Endothelial cell of umbilical vein (primary cell): ENCODE measurements at regions not wholly inside any gene's neighbourhood (a gene's known extent, or its start where the extent isn't known, plus 50 kb on each side); places are given as distances from the start of the nearest gene placed in this dataset.

Experiments used
- JUN ChIP-seq: IDR thresholded peaks from 2 replicates; pipeline ENCODE4 v1.6.1; 2011; ENCODE audit warnings: borderline replicate concordance, low read depth; ENCODE audit not compliant: insufficient read length, insufficient read depth
- POLR2A ChIP-seq: IDR thresholded peaks from 2 replicates; pipeline ENCODE4 v1.6.1; 2012; ENCODE audit warnings: low read depth, mild to moderate bottlenecking, control low read depth, low read length

DNA sequence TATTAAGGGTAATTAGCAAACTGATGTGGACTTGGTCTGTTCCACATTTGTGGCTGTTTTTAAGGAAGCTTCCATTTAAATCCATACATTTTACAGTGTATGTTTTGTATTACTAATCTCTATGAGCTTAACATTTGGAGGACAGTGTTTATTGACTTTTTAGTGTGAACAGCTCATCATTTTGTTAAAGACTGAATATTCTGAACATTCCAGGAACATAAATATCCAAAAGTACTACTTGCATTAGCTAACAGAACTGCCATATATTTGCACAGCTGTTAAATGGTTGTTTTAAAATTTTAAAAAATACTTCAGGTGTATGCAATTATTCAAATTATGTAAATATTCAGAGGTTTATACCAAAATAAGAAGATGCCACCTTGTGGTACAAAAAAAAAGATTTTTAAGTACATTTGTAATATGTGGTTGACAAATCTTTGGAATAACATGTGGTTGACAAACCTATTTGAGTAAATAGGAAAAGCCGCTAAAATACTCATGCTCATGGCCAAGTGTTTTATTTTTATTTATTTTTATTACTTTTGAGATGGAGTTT, 439.7 kb upstream of the FANCL start:
- no peak for TF ChIP-seq POLR2A
- no peak for TF ChIP-seq JUN
